NOMO-1 treated with DMSO at 0.1 percent for 48 hours (cell line): ENCODE measurements at regions not wholly inside any gene's neighbourhood (a gene's known extent, or its start where the extent isn't known, plus 50 kb on each side); places are given as distances from the start of the nearest gene placed in this dataset.
"Not testable (repeated sequence)": the region's sequence is repeated elsewhere in the genome, so short reads cannot be mapped to it uniquely, and the experiment has no call there.

Experiments used
- DNase-seq: peaks from one replicate; lab custom pipeline; 2025; ENCODE audit not compliant: unreplicated experiment; lab: John Stamatoyannopoulos, UW

DNA sequence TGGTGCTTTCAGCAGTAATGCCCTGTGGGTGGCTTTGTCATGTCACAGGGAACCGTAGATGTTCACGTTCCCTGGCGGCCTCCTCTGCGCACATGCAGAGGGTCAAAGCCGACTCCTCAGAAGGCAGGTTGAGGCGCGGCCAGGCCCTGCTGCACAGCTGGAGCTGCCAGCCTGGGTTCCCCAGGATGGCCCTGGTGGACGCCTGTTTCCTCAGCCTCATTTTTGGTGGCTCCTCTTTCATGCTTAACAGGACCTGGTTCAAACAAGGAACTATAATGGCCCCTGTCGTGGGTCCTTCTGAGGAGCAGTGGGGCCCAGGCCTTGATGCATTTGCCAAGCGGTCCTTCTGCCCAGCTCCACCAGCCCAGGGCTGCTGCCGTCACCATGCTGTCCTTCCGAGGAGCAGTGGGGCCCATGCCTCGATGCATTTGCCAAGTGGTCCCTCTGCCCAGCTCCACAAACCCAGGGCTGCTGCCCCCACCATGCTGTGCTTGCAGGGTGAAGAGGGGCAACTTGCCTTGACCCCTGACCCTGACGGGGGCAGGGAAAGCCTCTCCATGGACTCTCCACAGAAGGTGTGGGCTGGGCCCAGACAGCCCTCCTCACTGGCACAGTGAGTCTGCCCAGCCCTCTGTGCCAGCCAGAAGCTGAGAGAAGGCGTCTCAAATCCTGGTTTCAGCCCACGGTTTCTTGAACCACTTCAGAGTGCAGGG is 338.2 kb downstream of the TCERG1L start:
- no peak for DNase-seq

DNA sequence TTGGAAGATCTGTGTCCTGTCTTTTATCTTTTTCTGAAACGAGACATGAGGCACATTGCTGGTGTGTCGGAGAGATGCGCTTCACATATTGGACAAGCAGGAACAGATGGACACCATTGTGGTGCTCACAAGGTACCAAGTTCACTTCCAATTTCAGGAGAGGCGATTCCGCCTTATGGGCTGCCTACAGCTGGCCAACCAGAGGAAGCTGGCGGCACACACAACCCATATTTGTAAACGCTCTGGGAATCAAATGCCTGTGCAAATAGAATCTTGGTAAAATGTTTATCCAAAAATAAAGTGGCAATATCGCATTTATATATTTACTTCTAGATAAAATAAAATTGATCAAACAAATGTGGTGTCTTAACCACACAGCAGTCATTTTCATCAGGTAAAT is 337.4 kb downstream of the TCERG1L start:
- DNase-seq = no peak

DNA sequence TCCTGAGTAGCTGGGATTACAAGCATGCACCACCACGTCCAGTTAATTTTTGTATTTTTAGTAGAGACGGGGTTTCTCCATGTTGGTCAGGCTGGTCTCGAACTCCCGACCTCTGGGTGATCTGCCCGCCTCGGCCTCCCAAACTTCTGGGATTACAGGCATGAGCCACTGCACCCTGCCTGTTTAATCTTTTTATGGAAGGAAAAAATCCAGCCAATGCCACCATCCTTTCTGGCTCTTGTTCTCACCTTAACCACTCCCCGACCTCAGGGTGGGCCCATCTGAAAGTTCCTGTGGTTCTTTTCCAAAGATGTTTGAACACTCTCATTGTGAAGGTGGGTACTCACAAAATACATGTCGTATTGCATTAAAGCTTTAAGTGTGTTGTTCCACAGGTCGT is 336.2 kb downstream of the TCERG1L start:
- not testable (repeated sequence) for DNase-seq

DNA sequence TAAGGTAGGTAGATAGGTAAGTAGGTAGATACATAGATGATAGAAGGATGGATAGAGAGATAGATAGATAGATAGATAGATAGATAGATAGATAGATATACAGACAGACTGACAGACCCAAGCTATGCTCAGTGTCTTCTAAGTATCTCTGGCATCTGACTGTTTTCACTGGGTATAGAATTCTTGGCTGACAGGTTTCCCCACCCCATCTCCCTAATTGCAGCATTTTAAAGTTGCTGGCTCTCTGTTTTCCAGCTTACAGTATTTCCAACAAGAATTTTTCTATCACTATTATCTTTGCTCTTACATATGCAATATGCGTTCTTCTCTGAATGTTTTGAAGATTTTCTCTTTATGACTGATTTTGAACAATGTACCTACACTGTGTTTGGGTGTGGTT is 328.7 kb downstream of the TCERG1L start:
- DNase-seq = no peak

- no peak for DNase-seq
These were observed 327.8 kb downstream of the TCERG1L start for GRCh38 chr10:130983749-130984148.

- DNase-seq = no peak
These were observed 326.8 kb downstream of the TCERG1L start for GRCh38 chr10:130984686-130985085.

- DNase-seq = no peak
These were observed 326.3 kb downstream of the TCERG1L start for GRCh38 chr10:130985158-130985753.

- no peak for DNase-seq
These were observed 324.7 kb downstream of the TCERG1L start for GRCh38 chr10:130986846-130987245.

GRCh38 chr10:130987401-130987800 is 324.1 kb downstream of the TCERG1L start:
- no peak for DNase-seq

- DNase-seq = no peak
These were observed 321.8 kb downstream of the TCERG1L start for GRCh38 chr10:130989670-130990232.

- DNase-seq = no peak
These were observed 321.0 kb downstream of the TCERG1L start for GRCh38 chr10:130990486-130990885.

DNA sequence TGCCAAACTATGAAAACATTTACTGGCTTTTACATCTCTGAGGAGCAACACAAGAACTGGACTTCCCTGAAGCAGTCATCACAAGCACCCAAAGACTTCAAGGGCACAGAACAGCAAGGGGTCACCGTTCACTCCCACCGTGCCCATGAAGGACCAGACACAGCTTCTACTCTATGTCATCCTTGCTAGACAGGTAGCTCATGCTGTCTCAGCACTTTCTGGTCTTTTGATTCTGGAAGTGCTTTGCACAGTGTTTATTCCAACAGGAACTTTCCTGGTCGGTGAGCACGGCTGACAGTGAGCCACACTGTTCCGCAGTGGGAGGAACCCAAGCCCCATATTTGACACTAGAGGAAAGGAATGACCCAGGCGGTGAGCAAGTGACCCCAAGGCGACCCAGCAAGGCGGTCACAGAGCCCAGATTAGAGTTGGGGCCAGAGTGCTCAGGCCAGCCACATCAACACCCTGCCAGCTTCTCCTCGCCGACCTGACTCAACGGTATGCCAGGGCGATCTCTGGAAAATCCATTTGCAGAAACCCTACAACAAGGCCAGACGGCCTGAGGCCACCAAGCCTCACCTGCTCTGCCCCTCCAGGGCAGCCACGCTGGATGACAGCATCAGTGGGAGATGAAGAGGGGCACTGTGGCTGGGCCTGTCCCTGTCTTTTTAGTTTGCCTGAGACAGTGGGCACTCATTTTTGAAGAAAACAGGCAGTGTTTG is 318.6 kb downstream of the TCERG1L start:
- no peak for DNase-seq

GRCh38 chr10:130993612-130994011 is 317.9 kb downstream of the TCERG1L start:
- no peak for DNase-seq

DNA sequence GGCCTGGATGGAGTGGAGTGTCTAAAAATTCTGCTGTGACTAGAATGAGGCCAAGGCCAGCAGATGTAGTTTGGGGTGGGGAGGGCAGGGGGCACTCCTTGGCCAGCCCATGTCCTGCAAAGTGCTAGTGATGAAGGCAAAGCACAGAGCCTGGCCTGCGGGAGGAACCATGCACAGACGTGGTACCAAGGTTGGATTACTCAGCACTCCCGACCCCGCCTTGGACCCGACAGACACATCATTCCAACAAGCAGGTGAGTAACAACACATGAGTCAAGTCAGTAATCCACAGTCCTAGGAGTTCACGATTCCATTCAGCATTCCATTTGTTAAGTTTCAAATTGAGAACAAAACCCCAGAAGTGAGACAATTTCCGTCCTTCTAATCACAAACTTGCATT is 317.3 kb downstream of the TCERG1L start:
- no peak for DNase-seq

DNA sequence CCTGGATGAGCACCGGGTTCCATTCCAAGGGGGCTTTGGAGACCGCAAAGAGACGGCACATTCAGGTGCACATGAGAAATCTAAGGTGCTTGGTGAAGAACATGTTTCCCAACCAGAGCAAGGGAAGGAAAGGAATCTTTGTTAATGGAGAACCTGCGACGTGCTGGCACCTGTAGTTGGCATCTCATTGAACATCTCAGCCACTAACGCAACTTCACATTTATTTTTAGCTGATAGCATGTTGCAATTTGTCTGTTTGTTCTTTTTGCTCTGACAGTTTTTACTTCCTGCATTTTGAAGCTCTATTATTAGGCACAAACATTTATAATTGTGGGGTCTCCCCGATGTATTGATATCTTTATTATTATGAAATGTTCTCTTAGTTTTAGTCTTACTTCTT is 316.7 kb downstream of the TCERG1L start:
- DNase-seq = no peak

DNA sequence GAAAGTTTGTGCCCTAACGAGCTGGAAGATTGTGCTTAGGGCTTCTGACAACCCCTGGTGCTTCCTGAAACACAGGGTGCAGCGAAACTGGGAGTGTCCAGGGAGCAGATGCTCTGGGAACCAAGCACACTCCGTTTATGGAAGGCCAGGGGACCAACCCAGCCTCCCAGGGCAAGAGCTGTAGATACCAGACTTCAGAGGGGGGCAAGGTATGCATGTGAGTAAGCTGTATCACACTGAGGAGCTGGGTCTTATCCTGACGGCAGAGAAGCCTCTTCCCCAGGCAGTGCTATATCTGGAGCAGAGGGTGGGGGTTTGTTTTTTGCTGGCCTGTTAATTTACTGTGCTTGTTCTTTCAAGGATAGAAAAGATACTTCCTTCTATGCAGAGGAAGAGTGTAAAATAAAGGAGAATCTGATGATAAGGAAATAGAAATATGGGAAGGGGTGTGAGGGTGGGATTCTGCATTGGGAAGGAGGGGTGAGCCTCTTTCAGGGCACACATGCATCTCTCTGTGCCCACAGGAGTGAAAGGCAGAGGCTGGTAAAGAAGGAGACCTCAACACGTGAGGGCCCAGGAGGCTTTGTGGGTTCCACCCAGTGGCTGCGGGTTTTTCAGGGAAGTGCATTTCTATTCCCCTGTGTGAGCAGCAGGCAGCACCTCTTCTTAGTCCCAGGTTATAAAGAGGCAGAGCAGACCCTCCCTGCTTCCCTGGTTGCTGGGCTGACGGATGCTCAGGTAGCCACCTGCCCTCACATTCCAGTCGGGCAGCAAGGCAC is 314.1 kb downstream of the TCERG1L start:
- DNase-seq = no peak

DNA sequence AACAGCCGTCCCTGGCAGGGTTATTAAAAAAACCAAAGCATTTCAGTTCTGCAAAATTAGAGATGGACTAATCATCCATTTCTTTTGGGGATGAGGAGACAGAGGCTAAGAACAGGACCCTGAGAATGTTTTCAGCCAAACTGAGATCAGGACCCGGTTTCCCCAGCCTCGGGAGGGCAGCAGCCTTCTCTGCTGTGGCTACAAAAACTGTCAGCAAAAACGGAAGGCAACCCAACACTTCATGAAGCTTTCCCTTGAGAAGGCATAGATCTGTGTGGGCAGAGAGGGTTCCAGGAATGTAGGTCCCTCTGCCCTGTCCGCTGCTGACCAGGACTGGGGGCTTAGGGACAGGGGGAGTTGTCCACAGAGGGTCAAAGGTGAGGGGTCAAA is 313.5 kb downstream of the TCERG1L start:
- DNase-seq = no peak

DNA sequence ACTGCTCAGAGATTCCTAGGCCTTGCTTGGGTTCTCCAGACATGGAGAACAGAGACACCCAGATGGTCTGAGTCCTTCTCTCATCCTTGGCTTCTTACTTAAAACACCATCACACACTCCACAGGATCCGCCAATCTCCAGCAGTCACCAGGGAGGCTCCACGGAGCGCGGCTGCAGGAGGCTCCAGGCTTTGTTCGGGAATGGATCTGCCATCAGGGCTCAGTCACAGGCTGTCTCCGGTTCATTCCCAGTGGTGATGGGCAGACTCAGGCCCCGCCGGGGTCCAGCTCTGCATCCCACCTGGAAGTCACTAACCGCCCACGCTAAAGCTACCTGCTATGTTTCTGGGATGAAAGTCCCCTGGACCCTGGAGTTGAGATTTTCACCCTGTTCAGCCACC is 312.9 kb downstream of the TCERG1L start:
- DNase-seq = no peak

- DNase-seq = no peak
These were observed 311.9 kb downstream of the TCERG1L start for GRCh38 chr10:130999376-131000202.

- DNase-seq = no peak
These were observed 311.3 kb downstream of the TCERG1L start for GRCh38 chr10:131000244-131000643.
